Lower leg skin (tissue), 4 donors: ENCODE measurements at regions not wholly inside any gene's neighbourhood (a gene's known extent, or its start where the extent isn't known, plus 50 kb on each side); places are given as distances from the start of the nearest gene placed in this dataset.

Source experiments
- DNase-seq, 2 donors: peaks; one replicate each; pipeline ENCODE4 v3.0.0-alpha.2; 2019; ENCODE audit warnings: low spot score in 2 of 2
- H3K4me3 ChIP-seq: fragments of 200-600 bp; sonication (generic); 2 replicates; pipeline ENCODE4 v1.5.1; 2017; ENCODE audit warnings: mild to moderate bottlenecking, low read depth; ENCODE audit not compliant: poor library complexity, severe bottlenecking
- CTCF ChIP-seq, 3 donors: fragments of 450-650 bp; IDR thresholded peaks; one replicate each; pipeline ENCODE4 v1.5.1; 2016; ENCODE audit warnings: antibody characterized with exemption in 3 of 3, mild to moderate bottlenecking in 3 of 3, moderate library complexity in 2 of 3
- POLR2A ChIP-seq, 2 donors: fragments of 450-650 bp; IDR thresholded peaks; one replicate each; pipeline ENCODE4 v1.6.1; 2016 to 2017; ENCODE audit warnings: antibody characterized with exemption in 2 of 2, mild to moderate bottlenecking in 1 of 2, moderate library complexity in 1 of 2
- WGBS, 2 donors: methylation state at CpG; one replicate each; pipeline ENCODE4 v1.1.5; 2018; 5-methylcytosine and 5-hydroxymethylcytosine counted together
- intact Hi-C: fragments of 100-400 bp; cut with DNase I; formaldehyde crosslinking; loops from one replicate; pipeline ENCODE4 v1.15.0; 2023; ENCODE audit warnings: low total_unique reads

- H3K4me3 ChIP-seq: no peak overlapping the region
- WGBS, 2 donors: 70 to 76% methylated on average over 2 of the region's 2 CpGs
- intact Hi-C loops: no loop called here
- no peak for TF ChIP-seq CTCF (IDR thresholded peaks at IDR 0.05)
- no peak for TF ChIP-seq POLR2A (IDR thresholded peaks at IDR 0.05)
- no peak for DNase-seq
These were observed 566.4 kb upstream of the SUCLG2 start for GRCh38 chr3:68220832-68221231.

GRCh38 chr3:68211637-68212036 is 557.2 kb upstream of the SUCLG2 start:
- H3K4me3 ChIP-seq: no peak overlapping the region
- no peak for DNase-seq
- intact Hi-C loops: no loop called here
- TF ChIP-seq CTCF (IDR thresholded peaks at IDR 0.05) (no peak), POLR2A (IDR thresholded peaks at IDR 0.05) (no peak)
- WGBS, 2 donors: 71 to 74% methylated on average over 1 of the region's 1 CpG

GRCh38 chr3:68210635-68211034 is 556.2 kb upstream of the SUCLG2 start:
- intact Hi-C loops: no loop called here

GRCh38 chr3:68207327-68207726 is 552.9 kb upstream of the SUCLG2 start:
- DNase-seq: no peak
- intact Hi-C loops: no loop called here
- TF ChIP-seq POLR2A (IDR thresholded peaks at IDR 0.05): no peak
- TF ChIP-seq CTCF (IDR thresholded peaks at IDR 0.05): no peak
- no peak overlapping the region for H3K4me3 ChIP-seq
- WGBS, 2 donors: 80 to 82% methylated on average over 2 of the region's 2 CpGs

More at GRCh38 chr3:68210635-68211034, 556.2 kb upstream of the SUCLG2 start:
- H3K4me3 ChIP-seq: no peak overlapping the region
- TF ChIP-seq CTCF (IDR thresholded peaks at IDR 0.05) (no peak), POLR2A (IDR thresholded peaks at IDR 0.05) (no peak)
- no peak for DNase-seq

- TF ChIP-seq POLR2A (IDR thresholded peaks at IDR 0.05) (no peak), CTCF (IDR thresholded peaks at IDR 0.05) (no peak)
- WGBS, 2 donors: 80 to 86% methylated on average over 3 of the region's 3 CpGs
- intact Hi-C loops: no loop called here
These were observed 552.2 kb upstream of the SUCLG2 start for GRCh38 chr3:68206524-68207117.

GRCh38 chr3:68186733-68187132 is 532.3 kb upstream of the SUCLG2 start:
- DNase-seq: no peak
- intact Hi-C loops: no loop called here
- no peak for TF ChIP-seq CTCF (IDR thresholded peaks at IDR 0.05)
- no peak for TF ChIP-seq POLR2A (IDR thresholded peaks at IDR 0.05)
- 88 to 94% methylated on average over 1 of the region's 1 CpG for WGBS, 2 donors
- H3K4me3 ChIP-seq: no peak overlapping the region

More at GRCh38 chr3:68206524-68207117, 552.2 kb upstream of the SUCLG2 start:
- H3K4me3 ChIP-seq: no peak overlapping the region
- no peak for DNase-seq
